NCI-H446 (cell line): ENCODE measurements at regions not wholly inside any gene's neighbourhood (a gene's known extent, or its start where the extent isn't known, plus 50 kb on each side); places are given as distances from the start of the nearest gene placed in this dataset.
A peak's percentile ranks its signal among the peaks of the same experiment; 100 is the strongest.
"Not testable (repeated sequence)": the region's sequence is repeated elsewhere in the genome, so short reads cannot be mapped to it uniquely, and the experiment has no call there.

ENCODE experiments used
- DNase-seq, 2 experiments: peaks; one replicate each; lab custom pipeline; 2025; lab: John Stamatoyannopoulos, UW

- DNase-seq: no peak
Observed at GRCh38 chr12:87266305-87266704, 762.9 kb downstream of the C12orf50 start.

GRCh38 chr12:87259391-87259790 is 769.8 kb downstream of the C12orf50 start:
- no peak for DNase-seq

DNA sequence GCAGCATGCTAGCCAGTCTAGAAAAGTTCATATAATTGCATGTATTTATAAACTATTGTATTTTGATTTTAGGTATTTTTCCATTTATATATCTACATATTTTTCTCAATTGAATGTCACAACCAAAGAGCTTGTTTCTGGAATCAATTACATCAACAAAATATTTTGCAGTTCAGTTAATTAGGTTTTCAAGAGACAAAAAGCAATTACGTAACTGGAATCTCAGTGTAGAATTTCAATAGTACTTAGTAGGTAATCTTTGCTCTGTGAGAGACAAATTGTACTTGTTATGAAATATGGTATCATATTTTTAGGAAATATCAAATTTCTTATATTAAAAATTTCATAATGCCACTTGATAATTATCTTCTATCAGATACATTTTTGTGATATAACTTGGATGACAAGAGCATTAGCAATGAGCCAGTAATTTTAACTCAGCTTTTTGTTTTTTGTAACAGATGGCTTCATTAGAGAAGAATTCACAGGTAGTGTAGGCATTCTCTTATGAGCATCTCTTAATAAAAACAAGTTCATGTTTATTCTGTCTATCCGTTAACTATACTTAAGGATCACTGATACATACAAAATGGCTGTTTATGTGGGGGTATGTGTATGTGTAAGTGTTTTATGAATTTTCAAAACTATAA is 774.7 kb downstream of the C12orf50 start:
- DNase-seq: no peak

DNA sequence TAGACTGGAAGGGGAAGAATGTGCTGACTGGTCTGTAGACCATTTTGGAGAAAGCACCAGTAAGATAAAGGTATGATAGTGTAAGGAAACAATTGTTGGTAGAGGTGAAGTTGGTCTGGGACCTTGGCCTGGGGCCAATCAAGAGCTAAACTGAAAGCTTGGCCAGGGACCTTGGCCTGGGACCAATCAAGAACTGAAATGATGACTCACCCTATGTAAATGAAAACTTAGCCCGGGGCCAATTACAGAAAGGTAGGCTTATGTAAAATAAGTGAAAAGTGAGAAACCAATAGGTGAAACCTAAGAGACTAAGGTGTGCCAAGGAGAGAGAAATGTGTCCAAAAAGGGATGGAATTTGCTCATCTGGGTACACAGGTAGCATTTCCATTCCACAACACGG is 776.0 kb downstream of the C12orf50 start:
- peak in 1 of 2 experiments; percentile 17 for DNase-seq

GRCh38 chr12:87246726-87247125 is 782.5 kb downstream of the C12orf50 start:
- peak in 1 of 2 experiments; percentile 20 for DNase-seq

GRCh38 chr12:87238466-87238865 is 790.7 kb downstream of the C12orf50 start:
- DNase-seq: no peak

DNA sequence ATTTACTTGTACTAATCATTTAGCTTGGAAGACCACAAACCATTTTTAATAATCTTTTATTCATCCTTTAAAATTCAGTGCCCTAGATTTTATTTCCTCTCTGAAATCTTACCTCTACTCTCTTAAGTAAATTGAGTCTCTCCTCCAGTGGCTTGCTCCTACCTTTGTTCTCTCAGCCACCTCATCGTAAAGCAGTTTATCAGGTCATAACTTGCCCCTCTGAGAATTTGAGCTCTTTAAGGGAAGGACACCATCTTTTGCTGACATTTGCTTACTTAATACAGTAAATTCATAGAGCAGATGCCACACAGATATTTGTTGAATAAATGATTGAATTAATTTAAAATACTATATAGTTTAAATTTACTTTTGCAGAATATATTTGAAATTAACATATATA is 794.3 kb downstream of the C12orf50 start:
- DNase-seq: no peak

- DNase-seq: peak in 1 of 2 experiments; percentile 54
Observed at GRCh38 chr12:87233671-87234070, 795.5 kb downstream of the C12orf50 start.

DNA sequence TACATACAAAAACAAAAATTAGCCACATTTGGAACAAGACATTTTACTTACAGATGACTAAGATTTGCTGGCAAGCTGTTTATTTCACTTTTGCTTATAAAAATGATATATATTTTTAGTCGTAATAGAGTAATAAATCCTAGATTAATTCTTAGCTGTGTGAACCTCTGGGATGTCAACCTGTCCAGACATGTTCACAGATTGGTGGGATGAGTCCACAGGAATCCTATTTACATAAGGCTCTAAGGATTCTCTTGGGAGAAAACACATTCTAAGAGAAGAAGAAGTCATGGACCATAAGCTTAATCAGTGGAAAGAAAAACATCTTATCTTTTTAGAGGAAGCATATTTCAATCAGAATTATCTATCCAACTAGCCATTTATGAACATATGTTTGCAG is 797.4 kb downstream of the C12orf50 start:
- no peak for DNase-seq

GRCh38 chr12:87230441-87230840 is 798.8 kb downstream of the C12orf50 start:
- DNase-seq: no peak

- DNase-seq: no peak
Observed at GRCh38 chr12:87227162-87227561, 802.0 kb downstream of the C12orf50 start.

GRCh38 chr12:87217491-87217890 is 811.7 kb downstream of the C12orf50 start:
- DNase-seq: no peak

DNA sequence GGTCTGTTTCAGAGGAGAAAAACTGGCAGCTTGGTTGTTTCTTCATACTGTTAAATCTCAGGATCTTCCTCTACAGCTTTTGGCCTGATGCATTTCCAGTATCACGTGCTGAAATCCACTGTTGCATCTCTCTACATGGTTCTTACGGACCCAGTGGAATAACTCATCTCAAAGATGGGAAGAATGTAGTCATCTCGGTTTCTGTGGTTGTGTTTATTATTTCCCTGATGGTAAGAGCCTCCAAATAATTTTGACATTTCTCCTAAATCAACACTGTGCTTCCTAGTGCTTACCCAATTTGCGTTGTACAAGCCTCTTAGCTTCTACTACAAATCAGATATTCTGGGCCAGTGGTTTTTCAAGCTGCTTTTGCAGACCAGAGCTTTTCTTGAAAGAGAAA is 812.8 kb downstream of the C12orf50 start:
- no peak for DNase-seq

- no peak for DNase-seq
Observed at GRCh38 chr12:87202189-87202588, 827.0 kb downstream of the C12orf50 start.

DNA sequence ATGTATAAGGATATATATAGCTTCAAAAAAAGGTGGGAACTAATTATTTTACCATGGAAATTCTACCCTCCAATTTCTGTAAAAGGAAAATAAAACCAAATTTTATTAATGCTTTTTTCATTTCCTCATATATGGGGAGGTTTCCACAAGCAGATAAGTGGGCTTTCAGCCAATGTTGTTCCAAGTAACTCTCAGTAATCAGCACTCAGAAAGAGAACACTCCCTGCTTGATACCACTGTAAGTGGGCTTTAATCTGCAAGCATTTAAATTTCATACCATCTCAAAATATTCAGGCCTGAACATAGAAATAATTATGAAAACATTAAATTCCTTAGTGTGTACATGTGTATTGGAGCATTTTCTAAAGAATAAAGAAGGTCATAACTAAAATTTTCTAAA is 827.6 kb downstream of the C12orf50 start:
- DNase-seq: no peak

DNA sequence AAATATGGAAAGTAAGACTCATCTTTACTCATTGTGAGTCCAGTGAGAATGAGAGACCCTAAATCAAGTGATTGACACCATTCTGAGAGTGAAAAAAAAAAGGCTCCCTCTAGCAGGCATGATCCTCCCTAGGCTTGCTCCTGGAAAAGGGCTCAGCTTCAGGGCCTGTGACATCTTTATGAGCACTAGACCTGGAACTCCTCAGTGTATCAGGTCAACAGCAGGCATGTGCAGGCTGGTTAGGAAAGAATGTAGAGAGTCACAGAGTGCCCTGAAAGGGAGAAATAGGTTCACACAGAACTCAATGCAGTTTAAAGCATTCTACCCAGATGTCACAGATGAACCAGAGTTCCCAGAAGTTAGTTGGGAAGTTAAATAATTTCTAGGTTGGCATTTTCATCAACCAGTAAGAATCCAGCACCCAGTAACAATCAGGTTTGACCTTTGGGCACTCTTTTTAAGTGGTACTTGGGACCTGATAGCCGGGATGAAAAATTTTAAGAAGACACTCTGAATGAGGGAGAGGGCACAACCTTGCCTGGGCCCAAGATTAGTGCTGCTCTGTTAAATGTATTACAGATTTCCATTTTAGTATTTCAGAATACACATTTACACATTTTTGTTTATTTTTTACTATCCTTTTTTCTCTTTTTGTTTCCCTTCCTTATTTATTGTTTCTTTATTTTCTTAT is 828.8 kb downstream of the C12orf50 start:
- no peak for DNase-seq

DNA sequence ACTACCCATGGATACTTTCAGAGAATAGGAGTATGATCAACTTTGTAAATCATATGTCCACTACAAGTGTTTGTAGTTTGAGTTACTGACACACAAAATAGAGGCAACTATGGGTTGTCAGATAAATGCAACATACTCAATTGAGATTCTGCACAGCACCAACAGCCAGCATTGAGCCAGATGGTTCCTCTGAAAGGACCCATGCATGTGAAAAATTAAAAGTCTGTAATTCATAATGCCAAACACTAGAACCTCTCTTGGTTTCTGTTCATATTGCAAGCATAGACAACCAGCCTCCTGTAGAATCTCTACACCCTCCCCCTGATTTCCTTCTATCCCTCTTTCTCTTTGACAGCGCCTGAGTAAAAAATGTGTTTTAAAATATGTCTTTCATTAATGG is 831.0 kb downstream of the C12orf50 start:
- DNase-seq: peak; percentile 39 to 74

DNA sequence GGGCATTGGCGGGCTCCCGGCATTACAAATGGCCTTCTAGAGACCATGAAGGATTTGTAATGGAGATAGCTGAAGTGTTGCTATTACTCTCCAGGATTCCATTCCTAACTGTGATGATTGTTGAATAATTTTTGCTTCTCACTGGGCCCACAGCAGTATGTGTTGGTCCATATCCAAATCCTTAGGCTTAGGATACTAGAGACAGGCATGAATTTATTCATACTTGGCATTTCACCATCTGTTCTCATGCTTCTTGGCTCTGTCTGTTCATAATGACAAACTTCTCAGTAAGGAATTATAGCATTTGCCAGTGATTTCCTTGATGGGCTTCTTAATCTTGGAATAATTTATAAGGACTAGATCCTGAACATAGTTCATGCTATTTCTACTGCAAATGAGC is 832.9 kb downstream of the C12orf50 start:
- peak; percentile 86 to 95 for DNase-seq

DNA sequence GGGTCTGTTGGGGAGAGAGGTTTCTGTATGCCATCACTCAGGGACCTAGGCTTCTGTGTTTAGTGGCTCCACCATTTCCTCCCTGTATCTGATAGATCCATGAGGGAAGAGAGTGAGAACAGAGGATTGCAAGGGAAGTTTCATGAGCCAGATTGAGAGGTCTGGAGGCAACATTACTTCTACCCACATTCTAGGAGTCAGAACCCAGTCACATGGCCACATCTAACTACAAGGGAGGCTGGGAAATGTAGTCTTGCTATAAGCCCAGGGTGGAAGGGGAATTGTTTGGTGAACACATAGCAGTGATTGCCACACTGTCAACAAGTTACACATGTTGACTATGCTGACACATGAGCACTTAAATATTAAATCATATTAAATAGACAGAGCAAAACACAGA is 834.8 kb downstream of the C12orf50 start:
- not testable (repeated sequence) for DNase-seq

- no peak for DNase-seq
Observed at GRCh38 chr12:87185367-87185766, 843.8 kb downstream of the C12orf50 start.

DNA sequence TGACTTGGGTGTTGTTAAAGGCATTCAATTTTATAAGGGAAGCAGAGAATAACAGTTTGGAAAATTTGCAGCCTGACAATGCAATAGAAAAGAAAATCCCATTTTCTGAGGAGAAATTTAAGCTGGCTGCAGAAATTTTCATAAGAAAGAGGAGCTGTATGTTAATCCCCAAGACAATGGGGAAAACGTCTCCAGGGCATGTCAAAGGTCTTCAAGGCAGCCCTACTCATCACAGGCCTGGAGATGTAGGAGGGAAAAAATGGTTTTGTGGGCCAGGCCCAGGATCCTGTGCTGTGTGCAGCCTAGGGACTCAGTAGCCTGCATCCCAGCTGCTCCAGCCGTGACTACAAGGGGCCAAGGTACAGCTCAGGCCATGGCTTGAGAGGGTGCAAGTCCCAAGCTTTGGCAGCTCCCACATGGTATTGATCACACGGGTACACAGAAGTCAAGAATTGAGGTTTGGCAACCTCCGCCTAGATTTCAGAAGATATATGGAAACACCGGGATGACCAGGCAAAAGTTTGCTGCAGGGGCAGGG is 846.4 kb downstream of the C12orf50 start:
- no peak for DNase-seq

GRCh38 chr12:87171356-87171755 is 857.8 kb downstream of the C12orf50 start:
- no peak for DNase-seq

GRCh38 chr12:87169010-87169409 is 860.2 kb downstream of the C12orf50 start:
- no peak for DNase-seq
